Endodermal cell (in vitro differentiated cells): ENCODE measurements at regions not wholly inside any gene's neighbourhood (a gene's known extent, or its start where the extent isn't known, plus 50 kb on each side); places are given as distances from the start of the nearest gene placed in this dataset.

Source experiments
- DNase-seq: peaks from one replicate; pipeline ENCODE4 v3.0.0-alpha.2; 2017
- H3K27ac ChIP-seq: 2 replicates; pipeline ENCODE4 v1.5.1; 2013; ENCODE audit warnings: mild to moderate bottlenecking, low read depth, low read length, moderate library complexity
- H3K27me3 ChIP-seq: 2 replicates; pipeline ENCODE4 v1.6.1; 2013; ENCODE audit warnings: mild to moderate bottlenecking, low read length, moderate library complexity; ENCODE audit not compliant: insufficient read depth, control insufficient read depth, poor library complexity, severe bottlenecking
- H3K36me3 ChIP-seq: 2 replicates; pipeline ENCODE4 v1.7.0; 2013; ENCODE audit warnings: mild to moderate bottlenecking, low read length, moderate library complexity; ENCODE audit not compliant: control insufficient read depth, insufficient read depth
- H3K4me1 ChIP-seq: one replicate; pipeline ENCODE4 v1.7.0; 2013; ENCODE audit warnings: low read length; ENCODE audit not compliant: control insufficient read depth, insufficient read depth
- H3K4me3 ChIP-seq: 2 replicates; pipeline ENCODE4 v1.5.1; 2013; ENCODE audit warnings: mild to moderate bottlenecking, low read length, moderate library complexity
- H3K9ac ChIP-seq: 2 replicates; pipeline ENCODE4 v1.6.1; 2013; ENCODE audit warnings: mild to moderate bottlenecking, low read length, moderate library complexity; ENCODE audit not compliant: poor library complexity, severe bottlenecking; ENCODE audit errors: extremely low read depth
- H3K9me3 ChIP-seq: 2 replicates; pipeline ENCODE4 v1.6.1; 2013; ENCODE audit warnings: mild to moderate bottlenecking, low read length, moderate library complexity; ENCODE audit not compliant: control insufficient read depth
- H3K27ac Mint-ChIP-seq: 2 replicates; pipeline ENCODE4 v1.8.0; 2020; ENCODE audit warnings: mixed read lengths
- H3K27me3 Mint-ChIP-seq: 2 replicates; pipeline ENCODE4 v1.8.0; 2021; ENCODE audit warnings: mild to moderate bottlenecking, mixed read lengths; ENCODE audit not compliant: insufficient read depth
- H3K36me3 Mint-ChIP-seq: 2 replicates; pipeline ENCODE4 v1.8.0; 2020; ENCODE audit warnings: low read depth, mixed read lengths
- H3K4me1 Mint-ChIP-seq: 2 replicates; pipeline ENCODE4 v1.8.0; 2020; ENCODE audit warnings: mixed read lengths
- H3K4me3 Mint-ChIP-seq: 2 replicates; pipeline ENCODE4 v1.8.0; 2020; ENCODE audit warnings: mild to moderate bottlenecking, moderate library complexity, mixed read lengths
- H3K9me3 Mint-ChIP-seq: 2 replicates; pipeline ENCODE4 v1.8.0; 2020; ENCODE audit warnings: mild to moderate bottlenecking, mixed read lengths
- WGBS, 2 experiments: methylation state at CpG; one replicate each; pipeline versions ENCODE4 v1.1.5 to v1.1.7; 2013; ENCODE audit warnings: missing lambda C conversion rate in 2 of 2, mixed read lengths in 1 of 2; ENCODE audit not compliant: insufficient coverage in 1 of 2, insufficient read length in 1 of 2; 5-methylcytosine and 5-hydroxymethylcytosine counted together
- TF ChIP-seq, protein P1 (sequence below): fragments of 200-600 bp; sonication (generic); conservative IDR thresholded peaks from 2 replicates; pipeline ENCODE4 v1.5.0; 2021; ENCODE audit warnings: antibody characterized with exemption, mild to moderate bottlenecking

DNA sequence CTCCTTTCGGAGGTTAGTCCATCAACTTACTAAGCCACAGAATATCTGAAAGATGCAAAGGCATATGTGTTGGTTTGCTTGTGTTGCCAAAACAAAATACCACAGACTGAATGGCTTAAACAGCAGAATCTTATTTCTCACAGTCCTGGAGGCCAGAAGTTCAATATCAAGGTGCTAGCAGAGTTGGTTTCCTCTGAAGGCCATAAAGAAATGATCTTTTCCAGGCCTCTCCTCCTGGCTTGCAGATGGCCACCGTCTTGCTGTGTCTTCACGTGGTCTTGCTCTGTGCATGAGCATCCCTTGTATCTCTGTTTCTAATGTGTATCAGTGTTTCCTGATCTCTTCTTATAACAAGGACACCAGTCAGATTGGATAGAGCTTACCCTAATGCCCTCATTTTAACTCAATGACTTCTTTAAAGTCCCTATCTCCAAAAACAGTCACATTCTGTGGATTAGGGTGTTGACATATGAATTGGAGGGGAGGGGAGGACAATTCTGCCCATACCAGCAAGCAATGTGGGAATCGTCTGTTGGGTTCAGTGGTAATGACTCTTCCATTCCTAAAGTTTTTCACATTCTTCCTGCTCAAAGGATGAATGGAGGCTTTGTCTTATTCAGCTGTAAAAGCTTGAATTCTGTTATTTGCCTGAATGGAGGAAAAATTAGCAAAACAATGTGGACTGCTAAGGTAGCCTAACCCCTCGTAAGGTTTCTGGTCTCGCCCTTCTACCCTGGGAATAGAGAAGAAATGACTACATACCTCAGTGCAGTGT lies 715.7 kb downstream of the DIAPH3 start:
- Histone ChIP-seq H3K4me1 (peaks cover 22% of the 10 kb centered on the region), H3K36me3 (no peaks in the 10 kb centered on the region), H3K4me3 (no peak overlapping the region), H3K27ac (no peak overlapping the region), H3K27me3 (no peaks in the 10 kb centered on the region), H3K9ac (peak overlapping the region; percentile 7), H3K9me3 (no peaks in the 10 kb centered on the region)
- Mint-ChIP-seq H3K9me3 (no peaks in the 10 kb centered on the region), H3K36me3 (no peaks in the 10 kb centered on the region), H3K27ac (peak overlapping the region; percentile 73), H3K27me3 (peaks cover 11% of the 10 kb centered on the region), H3K4me3 (no peak overlapping the region), H3K4me1 (peaks cover 67% of the 10 kb centered on the region)
- WGBS, 2 experiments: 38 to 55% methylated on average over 2 to 6 of the region's 6 CpGs
- DNase-seq: peak; percentile 70
- TF ChIP-seq, protein P1, sequence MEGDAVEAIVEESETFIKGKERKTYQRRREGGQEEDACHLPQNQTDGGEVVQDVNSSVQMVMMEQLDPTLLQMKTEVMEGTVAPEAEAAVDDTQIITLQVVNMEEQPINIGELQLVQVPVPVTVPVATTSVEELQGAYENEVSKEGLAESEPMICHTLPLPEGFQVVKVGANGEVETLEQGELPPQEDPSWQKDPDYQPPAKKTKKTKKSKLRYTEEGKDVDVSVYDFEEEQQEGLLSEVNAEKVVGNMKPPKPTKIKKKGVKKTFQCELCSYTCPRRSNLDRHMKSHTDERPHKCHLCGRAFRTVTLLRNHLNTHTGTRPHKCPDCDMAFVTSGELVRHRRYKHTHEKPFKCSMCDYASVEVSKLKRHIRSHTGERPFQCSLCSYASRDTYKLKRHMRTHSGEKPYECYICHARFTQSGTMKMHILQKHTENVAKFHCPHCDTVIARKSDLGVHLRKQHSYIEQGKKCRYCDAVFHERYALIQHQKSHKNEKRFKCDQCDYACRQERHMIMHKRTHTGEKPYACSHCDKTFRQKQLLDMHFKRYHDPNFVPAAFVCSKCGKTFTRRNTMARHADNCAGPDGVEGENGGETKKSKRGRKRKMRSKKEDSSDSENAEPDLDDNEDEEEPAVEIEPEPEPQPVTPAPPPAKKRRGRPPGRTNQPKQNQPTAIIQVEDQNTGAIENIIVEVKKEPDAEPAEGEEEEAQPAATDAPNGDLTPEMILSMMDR: no peak

DNA sequence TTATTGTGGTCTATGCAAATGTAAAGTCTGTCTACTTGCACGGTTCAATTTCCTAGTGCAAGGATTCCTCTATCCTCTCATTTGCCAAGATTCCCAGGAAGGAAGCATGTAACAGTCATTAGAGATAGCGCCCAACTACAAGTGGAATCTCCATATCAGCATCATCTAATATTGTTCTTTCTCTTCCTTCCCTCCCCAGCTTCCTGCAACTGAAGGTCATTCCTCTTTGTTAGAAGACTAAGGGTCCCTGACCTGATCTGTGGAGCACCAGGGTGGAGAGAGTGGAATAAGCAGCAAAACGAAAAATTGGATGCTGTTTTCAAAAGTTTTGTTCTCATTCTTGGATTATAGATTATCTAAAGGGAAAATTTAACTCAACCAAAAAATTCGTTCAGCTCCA lies 714.0 kb downstream of the DIAPH3 start:
- Mint-ChIP-seq H3K4me3 (no peak overlapping the region), H3K27ac (no peak overlapping the region), H3K9me3 (no peaks in the 10 kb centered on the region), H3K36me3 (no peaks in the 10 kb centered on the region), H3K27me3 (peaks cover 5% of the 10 kb centered on the region), H3K4me1 (peaks cover 55% of the 10 kb centered on the region)
- no peak overlapping the region for H3K4me3 ChIP-seq
- peaks cover 17% of the 10 kb centered on the region for H3K4me1 ChIP-seq
- no peaks in the 10 kb centered on the region for H3K9me3 ChIP-seq
- no peak overlapping the region for H3K9ac ChIP-seq
- H3K27ac ChIP-seq: no peak overlapping the region
- no peaks in the 10 kb centered on the region for H3K36me3 ChIP-seq
- H3K27me3 ChIP-seq: no peaks in the 10 kb centered on the region
- DNase-seq: no peak
- WGBS, 2 experiments: 67 to 84% methylated on average over 1 to 4 of the region's 4 CpGs
- TF ChIP-seq, protein P1: no peak

DNA sequence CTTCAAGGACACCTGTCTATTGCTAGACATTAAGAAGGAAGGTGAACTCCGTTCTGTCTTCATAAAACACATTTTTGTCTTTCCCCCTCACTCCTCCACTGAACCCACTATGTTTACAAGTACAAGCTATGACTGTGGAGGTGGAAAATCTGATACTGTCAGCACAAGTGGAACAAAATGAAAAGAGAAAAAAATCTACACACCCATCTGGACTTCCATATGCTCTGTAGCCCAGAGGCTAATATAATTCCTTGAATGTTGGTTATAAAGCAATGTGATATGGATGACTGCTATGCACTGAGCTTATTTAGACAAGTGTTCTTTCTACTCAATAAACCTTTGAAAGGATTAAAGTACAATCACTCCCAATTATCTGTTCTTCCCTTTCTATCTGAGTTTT lies 713.5 kb downstream of the DIAPH3 start:
- H3K27ac ChIP-seq: no peak overlapping the region
- Mint-ChIP-seq H3K36me3 (no peaks in the 10 kb centered on the region), H3K27me3 (peaks cover 5% of the 10 kb centered on the region), H3K4me3 (no peak overlapping the region), H3K4me1 (peaks cover 52% of the 10 kb centered on the region), H3K9me3 (no peaks in the 10 kb centered on the region), H3K27ac (no peak overlapping the region)
- DNase-seq: no peak
- H3K9me3 ChIP-seq: no peaks in the 10 kb centered on the region
- H3K4me1 ChIP-seq: peaks cover 17% of the 10 kb centered on the region
- WGBS, 2 experiments: 80% methylated on average over 1 of the region's 1 CpG; no CpG with 5 or more reads in 1 of the 2 experiments
- H3K4me3 ChIP-seq: no peak overlapping the region
- H3K36me3 ChIP-seq: no peaks in the 10 kb centered on the region
- TF ChIP-seq, protein P1: no peak
- no peak overlapping the region for H3K9ac ChIP-seq
- H3K27me3 ChIP-seq: no peaks in the 10 kb centered on the region
